Endothelial cell of umbilical vein (primary cell): ENCODE measurements at regions not wholly inside any gene's neighbourhood (a gene's known extent, or its start where the extent isn't known, plus 50 kb on each side); places are given as distances from the start of the nearest gene placed in this dataset.

ENCODE experiments used
- BruUV-seq: library from RNA; stranded (reverse); fragments of 400-500 nt; replicated peaks from 2 replicates; lab custom pipeline; 2021; lab: Mats Ljungman, UMichigan
- CTCF ChIA-PET: fragments of 300-600, 350-600 bp; sonication (Branson Sonifier 250); formaldehyde crosslinking; loops from one replicate; lab custom pipeline; 2021; ENCODE audit warnings: antibody characterized with exemption, inconsistent platforms; lab: Charles Lee
- POLR2A ChIA-PET: fragments of 300-600, 350-600 bp; sonication (Branson Sonifier 250); formaldehyde crosslinking; loops from one replicate; lab custom pipeline; 2021; ENCODE audit warnings: antibody characterized with exemption, inconsistent platforms; lab: Charles Lee
- DNase-seq: peaks from one replicate; pipeline ENCODE4 v3.0.0-alpha.2; 2011; ENCODE audit warnings: low read depth, low spot score
- FAIRE-seq: peaks from 2 replicates; lab custom pipeline; 2011; peaks lifted over from hg19 to GRCh38; lab: Jason Lieb, UNC
- H2AFZ ChIP-seq: 2 replicates; pipeline ENCODE4 v1.6.0; 2012; ENCODE audit warnings: low read depth, low read length, control low read depth, inconsistent platforms
- H3K27ac ChIP-seq: 2 replicates; pipeline ENCODE4 v1.5.1; 2011; ENCODE audit warnings: low read depth, mild to moderate bottlenecking, control low read depth, low read length, moderate library complexity; ENCODE audit not compliant: insufficient read depth
- H3K27me3 ChIP-seq, 2 experiments: 2 replicates each; pipeline versions ENCODE4 v1.6.0 to v1.6.1; 2011; ENCODE audit warnings: low read length in 2 of 2, mixed read lengths in 1 of 2; ENCODE audit not compliant: control insufficient read depth in 2 of 2, insufficient read depth in 2 of 2
- H3K36me3 ChIP-seq, 2 experiments: 2 replicates in 1 of 2; 3 replicates in 1 of 2; pipeline ENCODE4 v1.5.1; 2011; ENCODE audit warnings: low read length in 2 of 2, mild to moderate bottlenecking in 1 of 2, moderate library complexity in 1 of 2; ENCODE audit not compliant: control insufficient read depth in 2 of 2, insufficient read depth in 2 of 2; ENCODE audit errors: extremely low read depth in 1 of 2
- H3K4me1 ChIP-seq: 3 replicates; pipeline ENCODE4 v1.5.1; 2011; ENCODE audit warnings: mild to moderate bottlenecking, low read length; ENCODE audit not compliant: control insufficient read depth, insufficient read depth; ENCODE audit errors: extremely low read depth
- H3K4me2 ChIP-seq: 2 replicates; pipeline ENCODE4 v1.6.1; 2011; ENCODE audit warnings: low read length, control low read depth, mixed read lengths; ENCODE audit not compliant: insufficient read depth
- H3K4me3 ChIP-seq, 3 experiments: fragments of 200-600 bp in 1 of 3; sonication (generic), shearing (Covaris generic) in 1 of 3; replicated peaks in 1 of 3; 2 replicates each; pipeline ENCODE4 v1.5.1; 2011 to 2016; ENCODE audit warnings: control low read depth in 3 of 3, low read length in 3 of 3, mild to moderate bottlenecking in 2 of 3, inconsistent platforms in 1 of 3, low read depth in 1 of 3, moderate library complexity in 1 of 3; ENCODE audit not compliant: insufficient read depth in 1 of 3
- H3K79me2 ChIP-seq: 2 replicates; pipeline ENCODE4 v1.6.0; 2012; ENCODE audit warnings: low read length, inconsistent platforms; ENCODE audit not compliant: control insufficient read depth, insufficient read depth
- H3K9ac ChIP-seq: replicated peaks from 2 replicates; pipeline ENCODE3; 2011; ENCODE audit warnings: low read length, control low read depth; ENCODE audit not compliant: insufficient read depth; ENCODE audit errors: extremely low read depth
- H3K9me1 ChIP-seq: replicated peaks from 3 replicates; pipeline ENCODE4 v1.6.0; 2011; ENCODE audit warnings: mild to moderate bottlenecking, low read length; ENCODE audit not compliant: control insufficient read depth, insufficient read depth; ENCODE audit errors: extremely low read depth
- H3K9me3 ChIP-seq: replicated peaks from 2 replicates; pipeline ENCODE4 v1.5.1; 2012; ENCODE audit warnings: low read length, inconsistent platforms; ENCODE audit not compliant: control insufficient read depth, insufficient read depth
- H4K20me1 ChIP-seq: replicated peaks from 2 replicates; pipeline ENCODE3; 2011; ENCODE audit warnings: mild to moderate bottlenecking, low read length; ENCODE audit not compliant: control insufficient read depth, insufficient read depth; ENCODE audit errors: extremely low read depth
- CTCF ChIP-seq, 2 donors: IDR thresholded peaks; 1 replicate in 1 of 2; 2 replicates in 1 of 2; pipeline ENCODE4 v1.5.1; 2011; ENCODE audit warnings: low read length in 2 of 2, mild to moderate bottlenecking in 2 of 2, moderate library complexity in 2 of 2, control low read depth in 1 of 2, inconsistent platforms in 1 of 2, low read depth in 1 of 2; ENCODE audit not compliant: insufficient read depth in 1 of 2; ENCODE audit errors: extremely low read depth in 1 of 2
- EZH2 ChIP-seq: IDR thresholded peaks from 2 replicates; pipeline ENCODE4 v1.6.1; 2012; ENCODE audit warnings: borderline replicate concordance, low read depth, mild to moderate bottlenecking, moderate library complexity, low read length, inconsistent platforms; ENCODE audit not compliant: severe bottlenecking
- FOS ChIP-seq: IDR thresholded peaks from 2 replicates; pipeline ENCODE4 v1.6.1; 2011; ENCODE audit warnings: mild to moderate bottlenecking, low read length, moderate library complexity, borderline replicate concordance; ENCODE audit not compliant: insufficient read depth
- GATA2 ChIP-seq: IDR thresholded peaks from 2 replicates; pipeline ENCODE4 v1.7.0; 2011; ENCODE audit warnings: low read depth, mild to moderate bottlenecking, moderate library complexity, mixed read lengths, low read length; ENCODE audit not compliant: insufficient read length, insufficient read depth
- JUN ChIP-seq: IDR thresholded peaks from 2 replicates; pipeline ENCODE4 v1.6.1; 2011; ENCODE audit warnings: borderline replicate concordance, low read depth; ENCODE audit not compliant: insufficient read length, insufficient read depth
- MAX ChIP-seq: IDR thresholded peaks from 2 replicates; pipeline ENCODE4 v1.6.1; 2011; ENCODE audit not compliant: insufficient read depth, insufficient read length
- MYC ChIP-seq: IDR thresholded peaks from one replicate; pipeline ENCODE4 v1.6.1; 2011; ENCODE audit warnings: mild to moderate bottlenecking, low read depth, low read length
- POLR2A ChIP-seq: IDR thresholded peaks from 2 replicates; pipeline ENCODE4 v1.6.1; 2012; ENCODE audit warnings: low read depth, mild to moderate bottlenecking, control low read depth, low read length
- POLR2AphosphoS5 ChIP-seq: IDR thresholded peaks from 2 replicates; pipeline ENCODE4 v1.6.1; 2012; ENCODE audit warnings: low read depth, mild to moderate bottlenecking, control low read depth, low read length, moderate library complexity; ENCODE audit not compliant: insufficient read depth
- dilution Hi-C: fragments of 300-500 bp; cut with MboI; formaldehyde crosslinking; loops from one replicate; pipeline ENCODE4 v1.15.0; 2019; ENCODE audit warnings: low sequenced_read_pairs; ENCODE audit not compliant: extremely low pct_ligation_motif_present
- intact Hi-C: fragments of 100-400 bp; cut with micrococcal nuclease; formaldehyde crosslinking; loops from one replicate; pipeline ENCODE4 v1.10.0; 2022

DNA sequence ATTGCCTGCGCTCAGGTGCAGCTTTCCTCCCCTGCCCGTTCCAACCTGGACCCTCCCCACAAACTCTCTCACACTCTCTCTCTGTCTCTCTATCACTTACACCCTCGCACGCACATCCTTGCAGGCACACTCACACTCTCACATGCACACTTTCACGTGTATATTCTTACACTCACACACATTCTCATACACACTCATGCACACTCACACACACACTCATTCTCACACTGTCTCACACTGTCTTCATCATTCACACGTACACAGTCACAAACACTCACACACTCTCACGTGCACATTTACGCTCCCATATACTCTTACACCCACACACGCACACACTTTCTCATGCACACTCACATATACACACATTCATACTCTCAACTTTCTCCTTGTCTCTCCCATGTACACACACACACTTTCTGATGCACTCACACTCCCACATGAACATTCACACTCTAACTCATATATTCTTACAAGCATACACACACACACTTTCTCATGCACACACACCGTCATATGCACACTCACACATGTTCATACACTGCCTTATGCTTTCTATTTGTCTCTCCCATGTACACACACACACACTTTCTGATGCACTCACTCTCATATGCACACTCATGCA is 229.3 kb downstream of the SNX18 start:
- no peaks in the 10 kb centered on the region for H3K9me1 ChIP-seq
- POLR2A ChIA-PET: interaction anchor here (2.0 kb wide), 1 partner anchor 10 kb away, joined by 4 read pairs; no protein-coding TSS in a partner anchor
- no peaks in the 10 kb centered on the region for H3K36me3 ChIP-seq
- FAIRE-seq (no peak), DNase-seq (no peak)
- no peak overlapping the region for H3K4me3 ChIP-seq
- H3K79me2 ChIP-seq: no peaks in the 10 kb centered on the region
- H3K27me3 ChIP-seq: no peaks in the 10 kb centered on the region
- H3K9me3 ChIP-seq: no peaks in the 10 kb centered on the region
- dilution Hi-C loops: no loop called here
- BruUV-seq: no TSS peak
- no peak overlapping the region for H2AFZ ChIP-seq
- H4K20me1 ChIP-seq: no peaks in the 10 kb centered on the region
- no peak overlapping the region for H3K9ac ChIP-seq
- H3K27ac ChIP-seq: no peak overlapping the region
- TF ChIP-seq JUN: no peak
- intact Hi-C loops: no loop called here
- H3K4me1 ChIP-seq: peaks cover 20% of the 10 kb centered on the region
- H3K4me2 ChIP-seq: no peak overlapping the region
- CTCF ChIA-PET: no interaction called here

DNA sequence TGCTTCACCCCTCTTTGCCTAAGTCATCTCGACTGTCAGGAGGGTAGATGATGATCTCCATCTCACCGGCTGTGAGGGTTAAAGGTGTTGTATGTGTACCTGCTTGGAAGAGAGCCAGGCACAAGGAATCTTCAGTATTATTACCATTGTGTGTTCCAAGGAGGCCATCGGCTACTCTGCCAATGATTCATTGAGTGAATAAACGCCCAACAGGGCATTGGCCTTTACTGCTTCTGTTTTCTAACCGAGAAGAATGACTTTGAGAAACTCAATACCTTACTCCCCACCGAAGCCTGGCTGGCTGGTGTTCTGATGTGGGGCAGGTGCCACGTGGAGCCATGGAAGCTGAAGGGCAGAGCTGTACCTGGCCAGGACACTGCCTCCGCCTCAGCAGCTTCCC is 228.8 kb downstream of the SNX18 start:
- intact Hi-C loops: no loop called here
- Histone ChIP-seq H3K9me3 (no peaks in the 10 kb centered on the region), H2AFZ (no peak overlapping the region), H4K20me1 (no peaks in the 10 kb centered on the region), H3K4me3 (no peak overlapping the region), H3K4me1 (peaks cover 20% of the 10 kb centered on the region), H3K79me2 (no peaks in the 10 kb centered on the region), H3K36me3 (no peaks in the 10 kb centered on the region), H3K9me1 (no peaks in the 10 kb centered on the region), H3K9ac (no peak overlapping the region), H3K4me2 (no peak overlapping the region), H3K27ac (no peak overlapping the region), H3K27me3 (no peaks in the 10 kb centered on the region)
- ChIA-PET POLR2A (no interaction called here), CTCF (no interaction called here)
- TF ChIP-seq GATA2 (no peak), EZH2 (no peak), JUN (no peak), MAX (no peak), POLR2AphosphoS5 (no peak), CTCF (IDR thresholded peaks at IDR 0.05; ENCODE audit: extremely low read depth in 1 of 2, insufficient read depth in 1 of 2, low read depth in 1 of 2, low read length in 2 of 2) (no peak), POLR2A (no peak), MYC (no peak), FOS (no peak)
- DNase-seq (no peak), FAIRE-seq (no peak)
- BruUV-seq: no TSS peak
- dilution Hi-C loops: no loop called here
